Upper lobe of left lung (tissue), 4 donors: ENCODE measurements at regions not wholly inside any gene's neighbourhood (a gene's known extent, or its start where the extent isn't known, plus 50 kb on each side); places are given as distances from the start of the nearest gene placed in this dataset.
"Not testable (repeated sequence)": the region's sequence is repeated elsewhere in the genome, so short reads cannot be mapped to it uniquely, and the experiment has no call there.

Experiments
- CTCF ChIP-seq, 6 experiments: fragments of 450-650 bp in 4 of 6; fragments of 200-600 bp in 2 of 6; sonication (generic) in 2 of 6; IDR thresholded peaks; one replicate each; pipeline ENCODE4 v1.5.1; 2016 to 2019; ENCODE audit warnings: antibody characterized with exemption in 6 of 6
- POLR2A ChIP-seq, 4 donors: fragments of 450-650 bp; IDR thresholded peaks; one replicate each; pipeline ENCODE4 v1.5.1; 2016 to 2017; ENCODE audit warnings: antibody characterized with exemption in 4 of 4, mild to moderate bottlenecking in 2 of 4

- not testable (repeated sequence) for TF ChIP-seq CTCF, POLR2A (IDR thresholded peaks at IDR 0.05)
These were observed 84.1 kb downstream of the HSFY1 start for GRCh38 chrY:18630571-18630970.
